Endodermal cell (in vitro differentiated cells): ENCODE measurements at regions not wholly inside any gene's neighbourhood (a gene's known extent, or its start where the extent isn't known, plus 50 kb on each side); places are given as distances from the start of the nearest gene placed in this dataset.

ENCODE experiments used
- DNase-seq: peaks from one replicate; pipeline ENCODE4 v3.0.0-alpha.2; 2017
- H3K27ac ChIP-seq: 2 replicates; pipeline ENCODE4 v1.5.1; 2013; ENCODE audit warnings: mild to moderate bottlenecking, low read depth, low read length, moderate library complexity
- H3K27me3 ChIP-seq: 2 replicates; pipeline ENCODE4 v1.6.1; 2013; ENCODE audit warnings: mild to moderate bottlenecking, low read length, moderate library complexity; ENCODE audit not compliant: insufficient read depth, control insufficient read depth, poor library complexity, severe bottlenecking
- H3K36me3 ChIP-seq: 2 replicates; pipeline ENCODE4 v1.7.0; 2013; ENCODE audit warnings: mild to moderate bottlenecking, low read length, moderate library complexity; ENCODE audit not compliant: control insufficient read depth, insufficient read depth
- H3K4me1 ChIP-seq: one replicate; pipeline ENCODE4 v1.7.0; 2013; ENCODE audit warnings: low read length; ENCODE audit not compliant: control insufficient read depth, insufficient read depth
- H3K4me3 ChIP-seq: 2 replicates; pipeline ENCODE4 v1.5.1; 2013; ENCODE audit warnings: mild to moderate bottlenecking, low read length, moderate library complexity
- H3K9ac ChIP-seq: 2 replicates; pipeline ENCODE4 v1.6.1; 2013; ENCODE audit warnings: mild to moderate bottlenecking, low read length, moderate library complexity; ENCODE audit not compliant: poor library complexity, severe bottlenecking; ENCODE audit errors: extremely low read depth
- H3K9me3 ChIP-seq: 2 replicates; pipeline ENCODE4 v1.6.1; 2013; ENCODE audit warnings: mild to moderate bottlenecking, low read length, moderate library complexity; ENCODE audit not compliant: control insufficient read depth
- H3K27ac Mint-ChIP-seq: 2 replicates; pipeline ENCODE4 v1.8.0; 2020; ENCODE audit warnings: mixed read lengths
- H3K27me3 Mint-ChIP-seq: 2 replicates; pipeline ENCODE4 v1.8.0; 2021; ENCODE audit warnings: mild to moderate bottlenecking, mixed read lengths; ENCODE audit not compliant: insufficient read depth
- H3K36me3 Mint-ChIP-seq: 2 replicates; pipeline ENCODE4 v1.8.0; 2020; ENCODE audit warnings: low read depth, mixed read lengths
- H3K4me1 Mint-ChIP-seq: 2 replicates; pipeline ENCODE4 v1.8.0; 2020; ENCODE audit warnings: mixed read lengths
- H3K4me3 Mint-ChIP-seq: 2 replicates; pipeline ENCODE4 v1.8.0; 2020; ENCODE audit warnings: mild to moderate bottlenecking, moderate library complexity, mixed read lengths
- H3K9me3 Mint-ChIP-seq: 2 replicates; pipeline ENCODE4 v1.8.0; 2020; ENCODE audit warnings: mild to moderate bottlenecking, mixed read lengths
- WGBS, 2 experiments: methylation state at CpG; one replicate each; pipeline versions ENCODE4 v1.1.5 to v1.1.7; 2013; ENCODE audit warnings: missing lambda C conversion rate in 2 of 2, mixed read lengths in 1 of 2; ENCODE audit not compliant: insufficient coverage in 1 of 2, insufficient read length in 1 of 2; 5-methylcytosine and 5-hydroxymethylcytosine counted together
- TF ChIP-seq, protein P1 (sequence below): fragments of 200-600 bp; sonication (generic); conservative IDR thresholded peaks from 2 replicates; pipeline ENCODE4 v1.5.0; 2021; ENCODE audit warnings: antibody characterized with exemption, mild to moderate bottlenecking

DNA sequence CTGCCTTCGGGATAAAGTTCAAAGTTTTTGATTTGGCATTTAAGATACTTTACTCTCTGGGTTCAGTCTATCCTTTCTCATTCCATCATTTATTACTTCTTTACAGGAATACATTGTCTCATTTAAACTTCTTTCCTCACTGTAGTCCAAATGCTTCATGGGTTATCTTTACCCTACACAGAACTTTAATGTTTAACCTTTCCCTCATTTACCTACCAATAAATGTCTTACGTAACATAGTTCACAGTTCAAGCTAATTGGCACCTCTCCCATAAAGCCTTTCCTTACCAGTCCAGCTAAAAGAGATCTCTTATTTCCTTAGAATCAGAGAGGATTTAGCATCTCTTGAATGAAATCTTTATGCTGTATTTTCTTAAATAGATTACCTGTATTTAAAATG is 476.3 kb upstream of the SEL1L start:
- Histone ChIP-seq H3K27me3 (no peaks in the 10 kb centered on the region), H3K9me3 (no peaks in the 10 kb centered on the region), H3K4me1 (no peaks in the 10 kb centered on the region), H3K36me3 (no peaks in the 10 kb centered on the region), H3K9ac (no peak overlapping the region), H3K4me3 (no peak overlapping the region), H3K27ac (no peak overlapping the region)
- Mint-ChIP-seq H3K27me3 (no peaks in the 10 kb centered on the region), H3K36me3 (no peaks in the 10 kb centered on the region), H3K4me3 (no peak overlapping the region), H3K9me3 (no peaks in the 10 kb centered on the region), H3K4me1 (no peaks in the 10 kb centered on the region), H3K27ac (no peak overlapping the region)
- no peak for DNase-seq
- 92 to 93% methylated on average over 1 to 2 of the region's 2 CpGs for WGBS, 2 experiments
- TF ChIP-seq, protein P1, sequence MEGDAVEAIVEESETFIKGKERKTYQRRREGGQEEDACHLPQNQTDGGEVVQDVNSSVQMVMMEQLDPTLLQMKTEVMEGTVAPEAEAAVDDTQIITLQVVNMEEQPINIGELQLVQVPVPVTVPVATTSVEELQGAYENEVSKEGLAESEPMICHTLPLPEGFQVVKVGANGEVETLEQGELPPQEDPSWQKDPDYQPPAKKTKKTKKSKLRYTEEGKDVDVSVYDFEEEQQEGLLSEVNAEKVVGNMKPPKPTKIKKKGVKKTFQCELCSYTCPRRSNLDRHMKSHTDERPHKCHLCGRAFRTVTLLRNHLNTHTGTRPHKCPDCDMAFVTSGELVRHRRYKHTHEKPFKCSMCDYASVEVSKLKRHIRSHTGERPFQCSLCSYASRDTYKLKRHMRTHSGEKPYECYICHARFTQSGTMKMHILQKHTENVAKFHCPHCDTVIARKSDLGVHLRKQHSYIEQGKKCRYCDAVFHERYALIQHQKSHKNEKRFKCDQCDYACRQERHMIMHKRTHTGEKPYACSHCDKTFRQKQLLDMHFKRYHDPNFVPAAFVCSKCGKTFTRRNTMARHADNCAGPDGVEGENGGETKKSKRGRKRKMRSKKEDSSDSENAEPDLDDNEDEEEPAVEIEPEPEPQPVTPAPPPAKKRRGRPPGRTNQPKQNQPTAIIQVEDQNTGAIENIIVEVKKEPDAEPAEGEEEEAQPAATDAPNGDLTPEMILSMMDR, result no peak

DNA sequence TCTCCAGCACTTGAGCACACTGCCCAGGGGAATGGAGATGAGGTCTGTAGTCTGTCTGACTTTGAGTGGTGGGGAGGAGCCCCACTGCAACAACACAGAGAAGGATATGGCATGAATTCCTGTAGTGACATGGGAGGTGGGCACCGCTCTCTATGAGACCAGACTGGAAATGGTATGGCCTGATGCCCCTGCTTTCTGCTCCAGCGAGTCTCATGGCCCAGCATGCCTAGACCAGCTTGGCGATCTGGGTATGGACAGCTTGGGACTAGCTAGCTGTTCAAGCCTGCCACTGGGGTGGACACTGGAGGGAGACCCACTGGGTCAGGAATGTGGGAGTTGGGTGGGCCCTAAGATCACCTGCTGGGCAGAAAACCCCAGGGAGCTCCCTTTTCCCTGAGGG is 477.8 kb upstream of the SEL1L start:
- H3K27ac Mint-ChIP-seq, result no peak overlapping the region
- H3K4me3 Mint-ChIP-seq, result no peak overlapping the region
- DNase-seq, result no peak
- H3K9ac ChIP-seq, result no peak overlapping the region
- H3K27ac ChIP-seq, result no peak overlapping the region
- no peak overlapping the region for H3K4me3 ChIP-seq
- H3K9me3 Mint-ChIP-seq, result no peaks in the 10 kb centered on the region
- no peaks in the 10 kb centered on the region for H3K36me3 Mint-ChIP-seq
- no peaks in the 10 kb centered on the region for H3K4me1 Mint-ChIP-seq
- H3K27me3 ChIP-seq, result no peaks in the 10 kb centered on the region
- H3K4me1 ChIP-seq, result no peaks in the 10 kb centered on the region
- WGBS, 2 experiments, result 94 to 100% methylated on average over 2 to 3 of the region's 3 CpGs
- H3K36me3 ChIP-seq, result no peaks in the 10 kb centered on the region
- TF ChIP-seq, protein P1, result no peak
- H3K27me3 Mint-ChIP-seq, result no peaks in the 10 kb centered on the region
- no peaks in the 10 kb centered on the region for H3K9me3 ChIP-seq

DNA sequence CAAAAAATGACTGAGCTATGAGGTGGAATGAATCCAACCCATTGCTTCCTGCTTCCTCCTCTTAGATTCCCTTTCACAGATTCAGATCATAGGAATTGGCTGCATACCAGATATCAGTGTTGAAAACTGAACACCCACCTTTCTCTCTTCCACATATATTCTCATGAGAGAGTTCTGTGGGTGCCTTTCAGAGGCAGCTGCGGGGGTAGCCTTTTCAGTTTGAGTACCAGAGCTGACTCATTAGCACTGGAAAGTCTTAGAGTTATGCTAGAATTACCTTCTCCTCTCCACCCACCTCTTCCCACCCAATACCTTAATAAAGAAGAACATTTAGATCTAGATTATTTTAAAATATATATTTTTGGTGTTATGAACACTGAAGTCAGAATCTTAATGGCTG is 495.4 kb upstream of the SEL1L start:
- no peak overlapping the region for H3K27ac Mint-ChIP-seq
- no peaks in the 10 kb centered on the region for H3K27me3 ChIP-seq
- H3K36me3 ChIP-seq, result no peaks in the 10 kb centered on the region
- H3K9me3 Mint-ChIP-seq, result peaks cover 37% of the 10 kb centered on the region
- TF ChIP-seq, protein P1, result no peak
- no peaks in the 10 kb centered on the region for H3K4me1 Mint-ChIP-seq
- no peaks in the 10 kb centered on the region for H3K4me1 ChIP-seq
- DNase-seq, result no peak
- H3K27ac ChIP-seq, result no peak overlapping the region
- H3K27me3 Mint-ChIP-seq, result no peaks in the 10 kb centered on the region
- 100% methylated on average over 1 of the region's 1 CpG; no CpG with 5 or more reads in 1 of the 2 experiments for WGBS, 2 experiments
- H3K9ac ChIP-seq, result no peak overlapping the region
- no peak overlapping the region for H3K4me3 Mint-ChIP-seq
- H3K4me3 ChIP-seq, result no peak overlapping the region
- no peaks in the 10 kb centered on the region for H3K36me3 Mint-ChIP-seq
- peaks cover 16% of the 10 kb centered on the region for H3K9me3 ChIP-seq
